Mesenchymal stem cell (in vitro differentiated cells and primary cell): ENCODE measurements at regions not wholly inside any gene's neighbourhood (a gene's known extent, or its start where the extent isn't known, plus 50 kb on each side); places are given as distances from the start of the nearest gene placed in this dataset.
A peak's percentile ranks its signal among the peaks of the same experiment; 100 is the strongest.

Source experiments
- DNase-seq: peaks from one replicate; pipeline ENCODE4 v3.0.0-alpha.2; 2013
- H2AFZ ChIP-seq: one replicate; pipeline ENCODE4 v1.6.1; 2013; ENCODE audit warnings: low read depth, mild to moderate bottlenecking, control low read depth, inconsistent platforms, low read length, moderate library complexity
- H2AK5ac ChIP-seq: 2 replicates; pipeline ENCODE4 v1.6.1; 2013; ENCODE audit warnings: low read length, moderate library complexity, mild to moderate bottlenecking, inconsistent platforms; ENCODE audit not compliant: severe bottlenecking
- H2BK120ac ChIP-seq: one replicate; pipeline ENCODE4 v1.6.1; 2013; ENCODE audit warnings: low read depth, mild to moderate bottlenecking, inconsistent platforms, low read length, moderate library complexity
- H2BK12ac ChIP-seq, 2 experiments: one replicate each; pipeline ENCODE4 v1.6.1; 2013; ENCODE audit warnings: inconsistent platforms in 2 of 2, low read length in 2 of 2, mild to moderate bottlenecking in 2 of 2, moderate library complexity in 2 of 2, control low read depth in 1 of 2
- H2BK15ac ChIP-seq: one replicate; pipeline ENCODE4 v1.6.1; 2013; ENCODE audit warnings: mild to moderate bottlenecking, low read depth, inconsistent platforms; ENCODE audit not compliant: poor library complexity, severe bottlenecking
- H2BK5ac ChIP-seq: 2 replicates; pipeline ENCODE4 v1.6.1; 2013; ENCODE audit warnings: low read depth, mild to moderate bottlenecking, low read length, control low read depth, inconsistent platforms; ENCODE audit not compliant: poor library complexity, severe bottlenecking
- H3K14ac ChIP-seq, 2 experiments: one replicate each; pipeline ENCODE4 v1.6.1; 2013; ENCODE audit warnings: inconsistent platforms in 2 of 2, low read length in 2 of 2, control low read depth in 1 of 2, mild to moderate bottlenecking in 1 of 2, moderate library complexity in 1 of 2
- H3K18ac ChIP-seq, 2 experiments: one replicate each; pipeline ENCODE4 v1.6.1; 2013; ENCODE audit warnings: inconsistent platforms in 2 of 2, low read length in 2 of 2, control low read depth in 1 of 2, low read depth in 1 of 2, mild to moderate bottlenecking in 1 of 2
- H3K23ac ChIP-seq, 2 experiments: one replicate each; pipeline ENCODE4 v1.6.1; 2013; ENCODE audit warnings: inconsistent platforms in 2 of 2, low read length in 2 of 2, mild to moderate bottlenecking in 2 of 2, moderate library complexity in 2 of 2, control low read depth in 1 of 2
- H3K27ac ChIP-seq: 2 replicates; pipeline ENCODE4 v1.5.1; 2013; ENCODE audit warnings: mild to moderate bottlenecking, moderate library complexity, low read length, control low read depth, inconsistent platforms; ENCODE audit not compliant: poor library complexity, severe bottlenecking
- H3K27me3 ChIP-seq, 2 experiments: 2 replicates each; pipeline versions ENCODE4 v1.6.1 to v1.7.0; 2013; ENCODE audit warnings: low read length in 2 of 2, mild to moderate bottlenecking in 2 of 2, moderate library complexity in 2 of 2, control low read depth in 1 of 2, inconsistent platforms in 1 of 2; ENCODE audit not compliant: control insufficient read depth in 1 of 2, insufficient read depth in 1 of 2
- H3K36me3 ChIP-seq, 2 experiments: 2 replicates each; pipeline versions ENCODE4 v1.6.1 to v1.7.0; 2013; ENCODE audit warnings: low read length in 2 of 2, control low read depth in 1 of 2, inconsistent platforms in 1 of 2, low read depth in 1 of 2, mild to moderate bottlenecking in 1 of 2; ENCODE audit not compliant: insufficient read depth in 2 of 2, control insufficient read depth in 1 of 2
- H3K4ac ChIP-seq, 2 experiments: one replicate each; pipeline ENCODE4 v1.6.1; 2013; ENCODE audit warnings: inconsistent platforms in 2 of 2, low read length in 2 of 2, mild to moderate bottlenecking in 2 of 2, moderate library complexity in 2 of 2, control low read depth in 1 of 2, low read depth in 1 of 2
- H3K4me1 ChIP-seq: 2 replicates; pipeline ENCODE4 v1.6.1; 2013; ENCODE audit warnings: low read depth, low read length, control low read depth; ENCODE audit not compliant: control insufficient read depth, insufficient read depth
- H3K4me2 ChIP-seq: 2 replicates; pipeline ENCODE4 v1.6.1; 2013; ENCODE audit warnings: low read length, mild to moderate bottlenecking, inconsistent platforms; ENCODE audit not compliant: poor library complexity, severe bottlenecking
- H3K4me3 ChIP-seq, 2 experiments: 2 replicates each; pipeline versions ENCODE4 v1.5.1 to v1.7.0; 2013; ENCODE audit warnings: low read length in 2 of 2, mild to moderate bottlenecking in 2 of 2, control low read depth in 1 of 2, low read depth in 1 of 2; ENCODE audit not compliant: insufficient read depth in 1 of 2
- H3K79me1 ChIP-seq: replicated peaks from 2 replicates; pipeline ENCODE4 v1.6.1; 2013; ENCODE audit warnings: mild to moderate bottlenecking, control low read depth, low read length, inconsistent platforms; ENCODE audit not compliant: poor library complexity, severe bottlenecking
- H3K9ac ChIP-seq: 2 replicates; pipeline ENCODE4 v1.7.0; 2013; ENCODE audit warnings: mild to moderate bottlenecking, low read length, moderate library complexity
- H3K9me3 ChIP-seq: 2 replicates; pipeline ENCODE4 v1.7.0; 2013; ENCODE audit warnings: mild to moderate bottlenecking, low read length; ENCODE audit not compliant: control insufficient read depth
- H4K8ac ChIP-seq: one replicate; pipeline ENCODE4 v1.6.1; 2013; ENCODE audit warnings: inconsistent platforms, mild to moderate bottlenecking, low read length, moderate library complexity
- H4K91ac ChIP-seq: one replicate; pipeline ENCODE4 v1.6.1; 2013; ENCODE audit warnings: mild to moderate bottlenecking, low read length, inconsistent platforms
- WGBS: methylation state at CpG from one replicate; pipeline ENCODE4 v1.1.7; 2013; ENCODE audit warnings: mixed read lengths; 5-methylcytosine and 5-hydroxymethylcytosine counted together

- Histone ChIP-seq H3K23ac (no peak overlapping the region), H3K4me3 (no peak overlapping the region), H3K4ac (peak overlapping the region; percentile 52 to 90), H3K36me3 (no peaks in the 10 kb centered on the region), H2BK120ac (no peak overlapping the region), H3K27ac (peak overlapping the region; percentile 48), H3K4me1 (peaks cover 38% of the 10 kb centered on the region), H4K8ac (peak overlapping the region; percentile 47), H2BK5ac (no peak overlapping the region), H2BK12ac (peak overlapping the region; percentile 29 to 83), H3K27me3 (no peaks in the 10 kb centered on the region), H3K9ac (peak overlapping the region; percentile 80), H2AK5ac (peak overlapping the region; percentile 77), H3K4me2 (no peak overlapping the region), H2BK15ac (no peak overlapping the region), H2AFZ (no peak overlapping the region), H3K79me1 (no peaks in the 10 kb centered on the region), H3K14ac (peak overlapping the region in 1 of 2 experiments; percentile 76), H4K91ac (peak overlapping the region; percentile 86), H3K18ac (peak overlapping the region; percentile 78 to 97), H3K9me3 (no peaks in the 10 kb centered on the region)
- no peak for DNase-seq
- WGBS: 71% methylated on average over 11 of the region's 12 CpGs
Measured at GRCh38 chr2:42853549-42854206, 61.3 kb upstream of the HAAO start.

- whole genome bisulfite sequencing: 100% methylated on average over 5 of the region's 5 CpGs
- H2BK5ac ChIP-seq: no peak overlapping the region
- peaks cover 38% of the 10 kb centered on the region for H3K4me1 ChIP-seq
- H3K4ac ChIP-seq: peak overlapping the region; percentile 4 to 25
- H3K27ac ChIP-seq: no peak overlapping the region
- no peak overlapping the region for H3K4me3 ChIP-seq
- no peaks in the 10 kb centered on the region for H3K27me3 ChIP-seq
- H2BK12ac ChIP-seq: peak overlapping the region; percentile 20 to 65
- no peak overlapping the region for H3K4me2 ChIP-seq
- no peak overlapping the region for H2AK5ac ChIP-seq
- no peaks in the 10 kb centered on the region for H3K79me1 ChIP-seq
- no peak overlapping the region for H3K23ac ChIP-seq
- DNase-seq: no peak
- H4K91ac ChIP-seq: no peak overlapping the region
- peak overlapping the region in 1 of 2 experiments; percentile 44 for H3K14ac ChIP-seq
- H3K9ac ChIP-seq: no peak overlapping the region
- no peak overlapping the region for H2BK15ac ChIP-seq
- H3K9me3 ChIP-seq: no peaks in the 10 kb centered on the region
- no peaks in the 10 kb centered on the region for H3K36me3 ChIP-seq
- peak overlapping the region in 1 of 2 experiments; percentile 61 for H3K18ac ChIP-seq
- H4K8ac ChIP-seq: no peak overlapping the region
- no peak overlapping the region for H2AFZ ChIP-seq
- no peak overlapping the region for H2BK120ac ChIP-seq
Measured at GRCh38 chr2:42852798-42853197, 60.4 kb upstream of the HAAO start.

GRCh38 chr2:42851740-42852250 is 59.4 kb upstream of the HAAO start:
- no peak overlapping the region for H3K23ac ChIP-seq
- WGBS: 88% methylated on average over 3 of the region's 3 CpGs
- H2BK15ac ChIP-seq: no peak overlapping the region
- H2BK120ac ChIP-seq: no peak overlapping the region
- no peaks in the 10 kb centered on the region for H3K27me3 ChIP-seq
- H3K18ac ChIP-seq: peak overlapping the region in 1 of 2 experiments; percentile 49
- no peak overlapping the region for H2BK5ac ChIP-seq
- H3K4me2 ChIP-seq: no peak overlapping the region
- peak overlapping the region in 1 of 2 experiments; percentile 90 for H2BK12ac ChIP-seq
- no peak overlapping the region for H3K9ac ChIP-seq
- H3K79me1 ChIP-seq: no peaks in the 10 kb centered on the region
- no peak overlapping the region for H3K27ac ChIP-seq
- no peak overlapping the region for H2AK5ac ChIP-seq
- no peak overlapping the region for H3K4me3 ChIP-seq
- H3K14ac ChIP-seq: peak overlapping the region in 1 of 2 experiments; percentile 63
- H4K91ac ChIP-seq: no peak overlapping the region
- H3K36me3 ChIP-seq: no peaks in the 10 kb centered on the region
- no peak overlapping the region for H4K8ac ChIP-seq
- no peaks in the 10 kb centered on the region for H3K9me3 ChIP-seq
- no peak for DNase-seq
- no peak overlapping the region for H3K4ac ChIP-seq
- no peak overlapping the region for H2AFZ ChIP-seq
- peaks cover 29% of the 10 kb centered on the region for H3K4me1 ChIP-seq

GRCh38 chr2:42851186-42851585 is 58.8 kb upstream of the HAAO start:
- Histone ChIP-seq H2BK12ac (peak overlapping the region; percentile 15 to 64), H3K9me3 (no peaks in the 10 kb centered on the region), H3K27ac (no peak overlapping the region), H2BK120ac (no peak overlapping the region), H4K91ac (peak overlapping the region; percentile 12), H3K27me3 (no peaks in the 10 kb centered on the region), H2BK5ac (no peak overlapping the region), H3K4ac (peak overlapping the region in 1 of 2 experiments; percentile 76), H3K9ac (no peak overlapping the region), H3K4me1 (peaks cover 26% of the 10 kb centered on the region), H2AK5ac (peak overlapping the region; percentile 38), H3K14ac (no peak overlapping the region), H3K79me1 (no peaks in the 10 kb centered on the region), H4K8ac (no peak overlapping the region), H3K23ac (no peak overlapping the region), H3K36me3 (no peaks in the 10 kb centered on the region), H3K4me3 (no peak overlapping the region), H3K4me2 (no peak overlapping the region), H2BK15ac (peak overlapping the region; percentile 77), H3K18ac (peak overlapping the region; percentile 63 to 78), H2AFZ (no peak overlapping the region)
- DNase-seq: no peak
- 80% methylated on average over 4 of the region's 4 CpGs for WGBS
